Psoas muscle (tissue), 7 donors: ENCODE measurements at regions not wholly inside any gene's neighbourhood (a gene's known extent, or its start where the extent isn't known, plus 50 kb on each side); places are given as distances from the start of the nearest gene placed in this dataset.

Experiments
- ATAC-seq, 4 donors: fragments of 200-7000 bp; cut with Tn5 transposase; one replicate each; pipeline ENCODE4 v1.9.1; 2020; ENCODE audit warnings: moderate library complexity in 3 of 4, mild to moderate bottlenecking in 2 of 4
- DNase-seq, 2 donors: peaks; one replicate each; pipeline ENCODE4 v3.0.0-alpha.2; 2020
- H3K27ac ChIP-seq: fragments of 200-600 bp; one replicate; pipeline ENCODE4 v1.8.0; 2022
- H3K27me3 ChIP-seq, 3 donors: fragments of 200-600 bp in 1 of 3; one replicate each; pipeline versions ENCODE4 v1.6.1 to v1.8.0; 2013 to 2022; ENCODE audit warnings: low read length in 2 of 3, mild to moderate bottlenecking in 2 of 3, moderate library complexity in 1 of 3; ENCODE audit not compliant: insufficient read depth in 3 of 3
- H3K36me3 ChIP-seq, 2 donors: fragments of 200-600 bp in 1 of 2; one replicate each; pipeline versions ENCODE4 v1.6.1 to v1.8.0; 2013 to 2022; ENCODE audit warnings: low read depth in 1 of 2, mild to moderate bottlenecking in 1 of 2, moderate library complexity in 1 of 2; ENCODE audit not compliant: insufficient read depth in 1 of 2
- H3K4me1 ChIP-seq: fragments of 200-600 bp; one replicate; pipeline ENCODE4 v1.8.0; 2022
- H3K4me3 ChIP-seq: fragments of 200-600 bp; one replicate; pipeline ENCODE4 v1.8.0; 2022; ENCODE audit warnings: mild to moderate bottlenecking
- H3K9me3 ChIP-seq: fragments of 200-600 bp; one replicate; pipeline ENCODE4 v1.8.0; 2022
- CTCF ChIP-seq: fragments of 200-600 bp; IDR thresholded peaks from one replicate; pipeline ENCODE4 v1.8.0; 2022; ENCODE audit warnings: antibody characterized with exemption
- WGBS, 3 donors: extraction: QIAGEN DNeasy Blood & Tissue Kit; methylation state at CpG; one replicate each; pipeline versions ENCODE4 v1.1.6 to v1.1.7; 2013; 5-methylcytosine and 5-hydroxymethylcytosine counted together
- intact Hi-C, 2 donors: fragments of 100-400 bp; cut with DNase I; formaldehyde crosslinking; loops; one replicate each; pipeline versions ENCODE4 v1.11.0 to v1.14.2; 2022
- donor health status: healthy with polysubstance abuse.
- donor health status: DM: no; HTN: no; CAD: no; lungs with moderate emphysema.
- donor health status: Bipolar disorder and iron deficiency.
- donor health status: healthy.
- donor health status: DM: yes; HTN: yes; CAD: no.
- donor health status: DM: no; HTN: no; CAD: no.
- donor health status: DM: yes; HTN: yes; CAD: no.

GRCh38 chr10:126722726-126723125 is 52.2 kb upstream of the C10orf90 start:
- Histone ChIP-seq H3K9me3 (no peaks in the 10 kb centered on the region), H3K27me3 (peaks cover 0 to 1% (median 0%) of the 10 kb centered on the region in 3 donors), H3K27ac (no peak overlapping the region), H3K4me1 (no peaks in the 10 kb centered on the region), H3K36me3 (no peaks in the 10 kb centered on the region), H3K4me3 (no peak overlapping the region)
- no peak for TF ChIP-seq CTCF
- DNase-seq = no peak
- WGBS, 3 donors = 56 to 67% (median 63%) methylated on average over 5 of the region's 5 CpGs
- intact Hi-C loops = no loop called here
- ATAC-seq = no peak

- Histone ChIP-seq H3K27me3 (peaks cover 0 to 1% (median 0%) of the 10 kb centered on the region in 3 donors), H3K9me3 (no peaks in the 10 kb centered on the region), H3K4me3 (no peak overlapping the region), H3K4me1 (no peaks in the 10 kb centered on the region), H3K27ac (no peak overlapping the region), H3K36me3 (no peaks in the 10 kb centered on the region)
- no peak for TF ChIP-seq CTCF
- WGBS, 3 donors = 79 to 87% (median 85%) methylated on average over 5 of the region's 5 CpGs
- DNase-seq (no peak), ATAC-seq (no peak)
- intact Hi-C loops = no loop called here
These were observed 52.7 kb upstream of the C10orf90 start for GRCh38 chr10:126723226-126723625.

- peaks cover 0 to 2% (median 0%) of the 10 kb centered on the region in 3 donors for H3K27me3 ChIP-seq
- H3K27ac ChIP-seq = no peak overlapping the region
- H3K9me3 ChIP-seq = no peaks in the 10 kb centered on the region
- TF ChIP-seq CTCF = no peak
- intact Hi-C loops = no loop called here
- H3K4me1 ChIP-seq = no peaks in the 10 kb centered on the region
- no peak overlapping the region for H3K4me3 ChIP-seq
- DNase-seq = no peak
- no peak for ATAC-seq
- H3K36me3 ChIP-seq = no peaks in the 10 kb centered on the region
- WGBS, 3 donors = 74 to 78% (median 76%) methylated on average over 6 of the region's 6 CpGs
These were observed 58.9 kb upstream of the C10orf90 start for GRCh38 chr10:126729314-126729870.

- no peak overlapping the region for H3K4me3 ChIP-seq
- H3K9me3 ChIP-seq = no peaks in the 10 kb centered on the region
- peaks cover 0 to 2% (median 0%) of the 10 kb centered on the region in 3 donors for H3K27me3 ChIP-seq
- WGBS, 3 donors = 76 to 83% (median 80%) methylated on average over 4 of the region's 4 CpGs
- no peaks in the 10 kb centered on the region for H3K36me3 ChIP-seq
- DNase-seq = no peak
- intact Hi-C loops = no loop called here
- ATAC-seq = no peak
- TF ChIP-seq CTCF = no peak
- H3K27ac ChIP-seq = no peak overlapping the region
- H3K4me1 ChIP-seq = no peaks in the 10 kb centered on the region
These were observed 60.5 kb upstream of the C10orf90 start for GRCh38 chr10:126730856-126731609.
